ENCODE measurements at regions not wholly inside any gene's neighbourhood (a gene's known extent, or its start where the extent isn't known, plus 50 kb on each side); places are given as distances from the start of the nearest gene placed in this dataset.

GRCh38 chr18:39969803-39970494, 1985.1 kb upstream of the PIK3C3 start:
- no peak overlapping the region for H3K27ac Mint-ChIP-seq
- no peaks in the 10 kb centered on the region for H3K27me3 Mint-ChIP-seq
- H3K36me3 Mint-ChIP-seq (ENCODE audit: low read depth): no peaks in the 10 kb centered on the region
- H3K4me1 Mint-ChIP-seq: no peaks in the 10 kb centered on the region
- DNase-seq: no peak
- intact Hi-C loops (cut with DNase I, micrococcal nuclease): no loop called here
- ChIA-PET CTCF (no interaction called here), POLR2A (no interaction called here)
- ATAC-seq: no peak
- peaks cover 2% of the 10 kb centered on the region for H3K9me3 Mint-ChIP-seq (ENCODE audit: low read depth)
- no peak overlapping the region for H3K4me3 Mint-ChIP-seq

DNA sequence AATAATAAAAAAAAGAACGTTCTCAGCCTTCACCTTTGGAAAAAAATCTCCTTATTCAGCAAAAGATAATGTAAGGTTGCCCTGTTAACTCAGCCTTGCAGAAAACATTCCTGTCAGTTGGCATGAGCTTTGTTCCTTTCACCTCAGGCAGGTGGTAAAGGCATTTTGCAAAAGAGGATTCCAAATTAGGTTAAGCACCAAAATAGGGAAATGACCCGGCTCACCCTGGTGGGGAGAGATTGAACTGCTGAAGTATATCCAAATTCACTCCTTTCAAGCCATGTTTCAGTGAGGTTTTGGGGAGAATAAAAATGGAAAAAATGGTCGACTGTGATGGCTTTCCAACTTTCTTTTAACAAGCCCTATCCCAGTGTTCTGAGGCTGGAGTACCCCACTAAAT, 1988.8 kb upstream of the PIK3C3 start:
- no peak overlapping the region for H3K4me3 Mint-ChIP-seq
- DNase-seq (no peak), ATAC-seq (no peak)
- H3K9me3 Mint-ChIP-seq (ENCODE audit: low read depth): peaks cover 2% of the 10 kb centered on the region
- CTCF ChIA-PET: no interaction called here
- POLR2A ChIA-PET: no interaction called here
- no peaks in the 10 kb centered on the region for H3K27me3 Mint-ChIP-seq
- H3K4me1 Mint-ChIP-seq: no peaks in the 10 kb centered on the region
- no peaks in the 10 kb centered on the region for H3K36me3 Mint-ChIP-seq (ENCODE audit: low read depth)
- intact Hi-C loops (cut with DNase I, micrococcal nuclease): no loop called here
- no peak overlapping the region for H3K27ac Mint-ChIP-seq

GRCh38 chr18:39962546-39962945, 1992.5 kb upstream of the PIK3C3 start:
- Mint-ChIP-seq H3K36me3 (ENCODE audit: low read depth) (no peaks in the 10 kb centered on the region), H3K4me3 (no peak overlapping the region), H3K4me1 (no peaks in the 10 kb centered on the region), H3K27me3 (no peaks in the 10 kb centered on the region), H3K9me3 (ENCODE audit: low read depth) (peaks cover 2% of the 10 kb centered on the region), H3K27ac (no peak overlapping the region)
- no peak for ATAC-seq
- POLR2A ChIA-PET: interaction anchor here (0.6 kb wide), 1 partner anchor 234 kb away, joined by 4 read pairs; no protein-coding TSS in a partner anchor
- intact Hi-C loops (cut with DNase I, micrococcal nuclease): no loop called here
- DNase-seq: no peak
- CTCF ChIA-PET: no interaction called here

DNA sequence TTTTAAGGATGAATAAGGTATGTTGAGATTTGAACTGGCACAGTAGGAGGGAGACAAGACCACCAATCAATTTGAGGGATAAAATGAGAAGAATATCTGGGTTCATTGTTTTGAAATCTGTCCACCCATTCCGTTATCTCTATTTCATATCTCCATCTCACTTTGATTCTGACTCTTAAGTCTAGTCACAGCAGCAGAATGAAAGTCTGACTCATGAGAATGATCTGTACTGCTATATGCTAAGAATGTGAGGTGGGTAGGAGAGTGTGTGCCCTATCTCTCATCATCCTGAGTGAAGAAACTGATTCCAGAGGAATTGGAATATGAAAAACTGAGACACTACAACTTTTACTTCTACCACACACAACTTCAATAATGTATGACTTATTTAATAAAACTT, 1994.5 kb upstream of the PIK3C3 start:
- intact Hi-C loops (cut with DNase I, micrococcal nuclease): no loop called here
- ATAC-seq: no peak
- Mint-ChIP-seq H3K27me3 (no peaks in the 10 kb centered on the region), H3K36me3 (ENCODE audit: low read depth) (no peaks in the 10 kb centered on the region), H3K9me3 (ENCODE audit: low read depth) (peaks cover 2% of the 10 kb centered on the region), H3K4me3 (no peak overlapping the region), H3K4me1 (no peaks in the 10 kb centered on the region), H3K27ac (no peak overlapping the region)
- CTCF ChIA-PET: no interaction called here
- POLR2A ChIA-PET: no interaction called here
- no peak for DNase-seq

DNA sequence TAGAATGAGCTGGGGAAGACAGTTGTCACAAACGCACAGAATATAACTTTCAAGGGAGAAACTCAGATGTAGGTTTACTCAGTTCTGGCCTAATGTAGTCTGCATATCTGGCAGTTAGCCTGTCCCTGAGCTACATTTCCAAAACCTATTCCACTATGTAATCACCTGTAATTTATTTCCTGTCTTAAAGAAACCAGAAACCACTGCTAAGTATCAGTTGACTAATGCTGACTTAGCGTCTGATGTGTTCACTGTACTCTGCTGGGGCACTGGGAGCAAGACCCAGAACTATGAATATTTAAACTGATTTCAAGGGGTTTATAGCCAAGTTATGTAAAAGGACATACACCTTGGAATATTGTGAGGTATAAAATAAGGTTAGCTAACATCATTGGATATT, 1995.2 kb upstream of the PIK3C3 start:
- H3K27me3 Mint-ChIP-seq: no peaks in the 10 kb centered on the region
- POLR2A ChIA-PET: no interaction called here

GRCh38 chr18:39958876-39959275, 1996.2 kb upstream of the PIK3C3 start:
- CTCF ChIA-PET: no interaction called here
- Mint-ChIP-seq H3K4me3 (no peak overlapping the region), H3K36me3 (ENCODE audit: low read depth) (no peaks in the 10 kb centered on the region), H3K27ac (no peak overlapping the region), H3K9me3 (ENCODE audit: low read depth) (peaks cover 2% of the 10 kb centered on the region), H3K4me1 (no peaks in the 10 kb centered on the region), H3K27me3 (no peaks in the 10 kb centered on the region)
- POLR2A ChIA-PET: no interaction called here
- intact Hi-C loops (cut with DNase I, micrococcal nuclease): no loop called here
- DNase-seq (no peak), ATAC-seq (no peak)

More for the DNA sequence above, 1995.2 kb upstream of the PIK3C3 start:
- CTCF ChIA-PET: no interaction called here
- Mint-ChIP-seq H3K9me3 (ENCODE audit: low read depth) (peaks cover 2% of the 10 kb centered on the region), H3K4me3 (no peak overlapping the region), H3K27ac (no peak overlapping the region), H3K36me3 (ENCODE audit: low read depth) (no peaks in the 10 kb centered on the region), H3K4me1 (no peaks in the 10 kb centered on the region)
- ATAC-seq (no peak), DNase-seq (no peak)
- intact Hi-C loops (cut with DNase I, micrococcal nuclease): no loop called here

DNA sequence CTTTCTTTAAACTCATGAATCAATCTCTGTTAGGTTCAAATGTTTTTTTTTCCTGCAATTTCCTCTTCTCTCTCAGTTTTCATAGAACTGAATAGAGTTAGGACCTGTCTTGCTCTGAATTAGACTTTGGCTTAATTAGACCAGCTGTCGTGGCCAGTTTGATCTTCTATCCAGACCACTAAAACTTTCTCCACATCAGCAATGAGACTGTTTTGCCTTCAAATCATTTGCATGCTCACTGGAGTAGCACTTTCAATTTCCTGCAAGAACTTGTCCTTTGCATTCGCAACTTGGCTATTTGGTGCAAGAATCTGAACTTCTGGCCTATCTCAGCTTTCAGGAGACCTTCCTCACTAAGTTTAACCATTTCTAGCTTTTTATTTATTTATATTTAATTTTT, 2002.2 kb upstream of the PIK3C3 start:
- ATAC-seq (no peak), DNase-seq (no peak)
- no peak overlapping the region for H3K27ac Mint-ChIP-seq
- POLR2A ChIA-PET: no interaction called here
- no peaks in the 10 kb centered on the region for H3K27me3 Mint-ChIP-seq
- H3K4me1 Mint-ChIP-seq: no peaks in the 10 kb centered on the region
- intact Hi-C loops (cut with DNase I, micrococcal nuclease): no loop called here
- H3K4me3 Mint-ChIP-seq: no peak overlapping the region
- H3K9me3 Mint-ChIP-seq (ENCODE audit: low read depth): peaks cover 7% of the 10 kb centered on the region
- no peaks in the 10 kb centered on the region for H3K36me3 Mint-ChIP-seq (ENCODE audit: low read depth)
- CTCF ChIA-PET: no interaction called here

DNA sequence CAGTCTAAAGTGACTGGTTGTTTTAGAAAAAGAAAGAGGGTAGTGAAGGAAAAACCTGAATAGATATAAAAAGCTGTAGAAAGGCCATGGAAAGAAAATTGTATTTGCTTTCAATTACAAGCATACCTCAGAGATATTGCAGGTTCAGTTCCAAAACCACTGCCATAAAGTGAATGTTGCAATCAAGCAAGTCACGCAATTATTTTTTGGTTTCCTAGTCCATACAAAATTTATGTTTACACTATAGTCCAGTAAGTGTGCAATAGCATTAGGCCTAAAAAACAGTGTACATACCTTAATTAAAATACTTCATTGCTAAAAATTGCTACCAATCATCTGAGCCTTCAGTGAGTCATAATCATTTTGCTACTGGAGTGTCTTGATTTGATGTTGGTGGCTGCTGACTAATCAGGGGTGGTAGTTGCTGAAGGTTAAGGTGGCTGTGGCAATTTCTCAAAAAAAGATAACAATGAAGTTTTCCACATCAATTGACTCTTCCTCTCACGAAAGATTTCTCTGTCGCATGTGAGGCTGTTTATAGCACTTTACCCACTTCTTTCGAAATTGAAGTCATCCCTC, 2003.8 kb upstream of the PIK3C3 start:
- POLR2A ChIA-PET: no interaction called here
- no peaks in the 10 kb centered on the region for H3K27me3 Mint-ChIP-seq
- DNase-seq (no peak), ATAC-seq (no peak)
- H3K4me1 Mint-ChIP-seq: no peaks in the 10 kb centered on the region
- H3K27ac Mint-ChIP-seq: no peak overlapping the region
- no peak overlapping the region for H3K4me3 Mint-ChIP-seq
- peaks cover 6% of the 10 kb centered on the region for H3K9me3 Mint-ChIP-seq (ENCODE audit: low read depth)
- intact Hi-C loops (cut with DNase I, micrococcal nuclease): no loop called here
- no peaks in the 10 kb centered on the region for H3K36me3 Mint-ChIP-seq (ENCODE audit: low read depth)
- CTCF ChIA-PET: no interaction called here

- Mint-ChIP-seq H3K36me3 (ENCODE audit: low read depth) (no peaks in the 10 kb centered on the region), H3K9me3 (ENCODE audit: low read depth) (peaks cover 4% of the 10 kb centered on the region), H3K27ac (no peak overlapping the region), H3K4me1 (no peaks in the 10 kb centered on the region), H3K27me3 (no peaks in the 10 kb centered on the region), H3K4me3 (no peak overlapping the region)
- intact Hi-C loops (cut with DNase I, micrococcal nuclease): no loop called here
- ChIA-PET CTCF (no interaction called here), POLR2A (no interaction called here)
- DNase-seq (no peak), ATAC-seq (no peak)
Observed at GRCh38 chr18:39946623-39947061, 2008.4 kb upstream of the PIK3C3 start.

DNA sequence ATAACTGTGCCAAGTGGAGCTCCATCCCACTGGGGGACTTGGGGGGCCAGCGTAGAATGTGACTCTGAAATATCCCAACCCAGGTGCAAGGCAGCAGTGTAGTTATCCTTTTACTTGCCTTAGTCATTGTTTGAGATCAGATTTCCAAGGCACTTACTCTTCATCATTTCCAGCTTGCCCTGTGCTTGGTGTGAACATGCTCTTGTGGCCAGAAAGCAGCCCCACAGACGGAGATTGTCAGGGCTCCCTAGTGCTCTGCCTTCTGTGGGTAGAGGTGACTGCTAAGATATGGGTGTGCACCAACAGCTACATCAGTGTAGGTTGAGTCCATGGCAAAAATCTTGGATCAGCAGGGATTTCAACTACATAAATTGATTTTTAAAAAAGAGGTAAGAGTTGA, 2010.0 kb upstream of the PIK3C3 start:
- Mint-ChIP-seq H3K9me3 (ENCODE audit: low read depth) (peaks cover 4% of the 10 kb centered on the region), H3K4me1 (no peaks in the 10 kb centered on the region), H3K36me3 (ENCODE audit: low read depth) (no peaks in the 10 kb centered on the region), H3K4me3 (no peak overlapping the region), H3K27ac (no peak overlapping the region), H3K27me3 (no peaks in the 10 kb centered on the region)
- DNase-seq (no peak), ATAC-seq (no peak)
- ChIA-PET POLR2A (no interaction called here), CTCF (interaction anchor here (0.6 kb wide), 1 partner anchor 31 kb away, joined by 3 read pairs; no protein-coding TSS in a partner anchor)
- intact Hi-C loops (cut with DNase I, micrococcal nuclease): no loop called here

DNA sequence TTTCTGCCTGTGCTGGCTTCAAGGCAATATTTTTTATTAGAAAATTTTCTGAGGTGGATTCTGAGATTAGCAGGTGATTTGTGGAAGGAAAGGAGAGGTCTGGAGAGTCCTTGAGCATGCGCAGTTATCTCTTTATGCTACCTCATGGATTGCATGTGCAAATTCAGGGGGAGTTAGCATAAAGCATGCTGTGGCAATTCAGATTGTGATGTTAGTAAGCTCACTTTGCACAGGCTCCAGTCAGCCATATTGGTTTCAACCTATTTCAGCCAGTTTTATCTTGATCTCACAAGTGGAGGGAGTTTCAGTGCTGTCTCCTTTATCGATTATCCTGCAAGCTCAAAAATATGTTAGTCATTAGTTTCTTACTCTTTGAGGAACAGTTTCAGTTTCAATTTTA, 2012.3 kb upstream of the PIK3C3 start:
- intact Hi-C loops (cut with DNase I, micrococcal nuclease): no loop called here
- no peaks in the 10 kb centered on the region for H3K4me1 Mint-ChIP-seq
- no peak for DNase-seq
- no peak for ATAC-seq
- no peak overlapping the region for H3K4me3 Mint-ChIP-seq
- H3K9me3 Mint-ChIP-seq (ENCODE audit: low read depth): peaks cover 8% of the 10 kb centered on the region
- H3K36me3 Mint-ChIP-seq (ENCODE audit: low read depth): no peaks in the 10 kb centered on the region
- no peak overlapping the region for H3K27ac Mint-ChIP-seq
- no peaks in the 10 kb centered on the region for H3K27me3 Mint-ChIP-seq
- CTCF ChIA-PET: interaction anchor here (0.6 to 0.7 kb wide), 2 partner anchors 1582 to 1953 kb away, joined by 3 to 5 read pairs; no protein-coding TSS in a partner anchor
- POLR2A ChIA-PET: no interaction called here

GRCh38 chr18:39938676-39939608, 2016.1 kb upstream of the PIK3C3 start:
- no peak for DNase-seq
- ATAC-seq: no peak
- Mint-ChIP-seq H3K9me3 (ENCODE audit: low read depth) (peaks cover 11% of the 10 kb centered on the region), H3K27ac (no peak overlapping the region), H3K36me3 (ENCODE audit: low read depth) (no peaks in the 10 kb centered on the region), H3K4me3 (no peak overlapping the region), H3K4me1 (no peaks in the 10 kb centered on the region), H3K27me3 (no peaks in the 10 kb centered on the region)
- POLR2A ChIA-PET: no interaction called here
- CTCF ChIA-PET: no interaction called here
- intact Hi-C loops (cut with DNase I, micrococcal nuclease): no loop called here

Measured in activated CD4-positive, alpha-beta T cell treated with anti-CD3 and anti-CD28 coated beads for 36 hours (primary cell).